ENCODE measurements at regions not wholly inside any gene's neighbourhood (a gene's known extent, or its start where the extent isn't known, plus 50 kb on each side); places are given as distances from the start of the nearest gene placed in this dataset.

DNA sequence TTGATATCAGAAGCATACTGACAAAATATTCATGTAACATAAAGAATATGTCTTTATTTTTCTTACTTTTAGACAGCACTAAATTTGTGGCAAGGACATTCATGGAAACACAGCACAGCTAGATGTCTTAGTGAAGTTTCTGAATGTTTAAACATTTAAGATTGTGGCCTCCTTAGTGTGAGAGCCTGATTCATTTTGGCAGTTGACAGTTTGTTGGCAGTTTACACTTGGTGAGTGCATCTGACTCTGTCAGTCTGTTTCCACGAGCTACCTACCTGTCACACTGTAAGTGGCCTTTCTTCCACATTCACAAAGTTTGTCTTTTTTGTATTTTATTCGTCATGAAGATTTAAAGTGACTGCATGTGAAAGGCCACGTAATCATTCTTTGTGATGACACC, 436.8 kb downstream of the TUSC1 start:
- H3K27me3 ChIP-seq: no peaks in the 10 kb centered on the region
- no peaks in the 10 kb centered on the region for H3K9me3 ChIP-seq
- TF ChIP-seq, protein P1, sequence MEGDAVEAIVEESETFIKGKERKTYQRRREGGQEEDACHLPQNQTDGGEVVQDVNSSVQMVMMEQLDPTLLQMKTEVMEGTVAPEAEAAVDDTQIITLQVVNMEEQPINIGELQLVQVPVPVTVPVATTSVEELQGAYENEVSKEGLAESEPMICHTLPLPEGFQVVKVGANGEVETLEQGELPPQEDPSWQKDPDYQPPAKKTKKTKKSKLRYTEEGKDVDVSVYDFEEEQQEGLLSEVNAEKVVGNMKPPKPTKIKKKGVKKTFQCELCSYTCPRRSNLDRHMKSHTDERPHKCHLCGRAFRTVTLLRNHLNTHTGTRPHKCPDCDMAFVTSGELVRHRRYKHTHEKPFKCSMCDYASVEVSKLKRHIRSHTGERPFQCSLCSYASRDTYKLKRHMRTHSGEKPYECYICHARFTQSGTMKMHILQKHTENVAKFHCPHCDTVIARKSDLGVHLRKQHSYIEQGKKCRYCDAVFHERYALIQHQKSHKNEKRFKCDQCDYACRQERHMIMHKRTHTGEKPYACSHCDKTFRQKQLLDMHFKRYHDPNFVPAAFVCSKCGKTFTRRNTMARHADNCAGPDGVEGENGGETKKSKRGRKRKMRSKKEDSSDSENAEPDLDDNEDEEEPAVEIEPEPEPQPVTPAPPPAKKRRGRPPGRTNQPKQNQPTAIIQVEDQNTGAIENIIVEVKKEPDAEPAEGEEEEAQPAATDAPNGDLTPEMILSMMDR (IDR thresholded peaks at IDR 0.05): no peak
- H3K4me3 ChIP-seq: no peak overlapping the region
- no peak overlapping the region for H3K27ac ChIP-seq
- intact Hi-C loops (cut with DNase I): no loop called here
- DNase-seq (ENCODE audit: low spot score in 2 of 2): no peak
- no peaks in the 10 kb centered on the region for H3K36me3 ChIP-seq
- no peaks in the 10 kb centered on the region for H3K4me1 ChIP-seq

DNA sequence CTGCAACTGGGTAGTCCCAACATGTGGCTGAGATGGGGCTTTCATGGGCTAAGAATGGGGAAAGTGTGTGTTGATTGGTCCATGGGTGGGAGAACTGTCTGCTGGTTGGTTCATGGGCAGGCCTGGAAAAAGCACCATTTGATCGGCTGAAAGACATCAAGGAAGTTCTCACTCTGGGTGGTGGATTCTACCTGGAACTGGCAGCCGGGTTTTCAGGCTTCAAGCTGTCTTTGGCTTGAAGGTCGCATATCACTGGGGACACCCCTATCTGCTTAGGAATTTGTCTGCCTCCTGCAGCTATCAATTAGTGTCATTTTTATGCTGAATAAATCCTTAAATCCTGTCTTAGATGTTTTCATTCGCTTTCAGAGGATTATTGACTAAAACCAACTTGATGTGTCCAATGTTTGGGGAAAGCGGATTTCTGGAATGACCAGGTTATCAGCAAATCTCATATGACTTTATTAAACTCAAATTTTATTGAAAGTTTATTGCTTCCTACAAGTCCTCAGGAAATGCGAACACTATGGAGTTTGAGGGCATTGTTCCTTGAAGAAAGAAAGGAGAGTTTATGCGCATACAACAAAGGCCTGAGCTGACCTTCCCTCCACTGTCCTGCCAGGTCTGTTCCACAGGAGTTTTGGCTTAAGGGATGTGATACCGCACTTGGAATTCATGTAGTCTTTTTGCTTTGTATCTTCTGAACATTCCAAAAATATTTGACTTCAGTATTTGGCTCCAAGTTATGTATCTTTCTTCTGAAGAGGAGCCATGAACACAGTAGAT, 451.1 kb downstream of the TUSC1 start:
- Histone ChIP-seq H3K27me3 (no peaks in the 10 kb centered on the region), H3K27ac (no peak overlapping the region), H3K4me1 (no peaks in the 10 kb centered on the region), H3K4me3 (no peak overlapping the region), H3K9me3 (no peaks in the 10 kb centered on the region), H3K36me3 (no peaks in the 10 kb centered on the region)
- no peak for DNase-seq (ENCODE audit: low spot score in 2 of 2)
- TF ChIP-seq, protein P1 (IDR thresholded peaks at IDR 0.05): no peak
- intact Hi-C loops (cut with DNase I): no loop called here

DNA sequence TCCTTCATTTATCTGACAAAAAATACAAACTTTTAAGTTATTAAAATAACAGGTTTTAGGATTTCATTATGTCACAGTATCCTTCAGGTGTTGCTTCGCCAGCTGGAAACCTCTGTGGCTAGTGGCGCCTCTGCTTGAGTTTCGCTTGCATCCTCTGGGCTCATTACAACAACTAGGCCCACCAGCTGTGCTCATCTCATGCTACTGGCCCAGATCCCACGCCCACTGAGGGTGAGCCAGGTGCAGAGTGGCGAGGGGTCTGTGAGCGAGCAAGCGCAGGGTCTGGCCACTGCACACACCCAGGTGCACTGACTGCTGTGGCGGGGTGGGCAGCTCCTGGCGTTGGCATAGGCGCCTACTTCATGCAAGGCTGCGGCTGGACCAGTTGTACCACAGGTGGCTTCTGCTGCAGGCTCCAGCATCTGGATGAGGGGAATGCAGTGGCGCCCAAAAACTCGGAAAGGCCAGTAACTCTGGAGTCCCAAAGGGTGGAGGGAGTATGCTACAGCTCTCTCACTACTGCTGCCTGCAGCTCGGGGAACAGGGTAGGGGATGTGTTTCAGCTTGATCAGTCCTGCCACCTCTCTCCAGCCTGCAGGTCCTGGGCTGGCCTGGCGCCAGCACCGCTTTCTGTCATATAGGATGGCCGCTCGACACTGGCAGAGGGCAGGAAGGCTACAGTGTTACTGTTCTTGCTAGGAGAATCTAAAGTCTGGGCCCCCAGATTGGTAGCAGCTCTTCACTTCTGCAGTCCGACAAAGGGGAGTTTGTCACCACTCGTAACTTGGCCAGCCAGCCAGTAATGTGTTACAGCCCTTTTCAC, 452.1 kb downstream of the TUSC1 start:
- Histone ChIP-seq H3K36me3 (no peaks in the 10 kb centered on the region), H3K4me1 (no peaks in the 10 kb centered on the region), H3K27ac (no peak overlapping the region), H3K27me3 (no peaks in the 10 kb centered on the region), H3K9me3 (no peaks in the 10 kb centered on the region), H3K4me3 (no peak overlapping the region)
- no peak for DNase-seq (ENCODE audit: low spot score in 2 of 2)
- intact Hi-C loops (cut with DNase I): no loop called here
- TF ChIP-seq, protein P1 (IDR thresholded peaks at IDR 0.05): no peak

DNA sequence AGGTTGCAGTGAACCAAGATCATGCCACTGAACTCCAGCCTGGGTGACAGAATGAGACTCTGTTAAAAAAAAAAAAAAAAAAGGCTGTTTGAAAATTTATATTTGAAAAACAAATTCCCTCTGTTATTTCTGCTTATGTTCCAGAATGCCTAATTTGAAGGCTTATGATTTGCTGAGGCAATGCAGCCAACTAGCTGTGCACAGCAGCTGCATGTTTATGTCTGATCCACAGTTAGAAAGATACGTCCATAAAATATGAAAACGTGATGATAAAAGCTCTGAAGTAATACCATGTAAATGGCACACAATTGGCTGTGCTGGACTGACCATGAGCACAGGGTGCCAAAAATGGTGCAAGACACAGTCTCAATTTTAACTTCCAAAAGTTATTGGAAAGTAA, 453.2 kb downstream of the TUSC1 start:
- no peak for DNase-seq (ENCODE audit: low spot score in 2 of 2)
- Histone ChIP-seq H3K4me3 (no peak overlapping the region), H3K4me1 (no peaks in the 10 kb centered on the region), H3K9me3 (no peaks in the 10 kb centered on the region), H3K27me3 (no peaks in the 10 kb centered on the region), H3K27ac (no peak overlapping the region), H3K36me3 (no peaks in the 10 kb centered on the region)
- intact Hi-C loops (cut with DNase I): no loop called here
- TF ChIP-seq, protein P1 (IDR thresholded peaks at IDR 0.05): no peak

DNA sequence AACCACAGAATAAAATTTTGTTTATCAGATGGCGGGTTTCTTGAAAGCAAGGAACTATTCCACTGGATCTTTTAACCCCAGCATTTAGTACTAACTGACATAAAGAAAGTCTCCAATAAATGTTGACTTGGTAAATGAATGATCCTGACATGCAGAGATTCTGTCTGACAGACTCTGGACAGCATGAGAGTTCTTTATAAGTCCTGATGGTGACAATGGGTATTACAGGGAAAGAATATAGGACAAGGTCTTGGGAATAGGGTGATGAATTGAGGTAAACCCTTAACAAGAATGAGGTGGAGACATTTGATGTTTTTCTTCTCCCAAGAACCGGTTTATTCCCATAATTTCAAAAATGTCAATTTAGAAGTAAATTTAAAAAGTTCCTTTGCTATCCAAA, 453.9 kb downstream of the TUSC1 start:
- H3K36me3 ChIP-seq: no peaks in the 10 kb centered on the region
- H3K9me3 ChIP-seq: no peaks in the 10 kb centered on the region
- H3K27me3 ChIP-seq: no peaks in the 10 kb centered on the region
- no peak for DNase-seq (ENCODE audit: low spot score in 2 of 2)
- no peaks in the 10 kb centered on the region for H3K4me1 ChIP-seq
- intact Hi-C loops (cut with DNase I): no loop called here
- no peak overlapping the region for H3K4me3 ChIP-seq
- no peak overlapping the region for H3K27ac ChIP-seq
- TF ChIP-seq, protein P1 (IDR thresholded peaks at IDR 0.05): no peak

All from ascending aorta (tissue), 2 donors.